Stimulated activated CD8-positive, alpha-beta memory T cell treated with anti-CD3 and anti-CD28 coated beads, Interleukin-15, amount 100 ng/mL, for 24 hours (primary cell): ENCODE measurements at regions not wholly inside any gene's neighbourhood (a gene's known extent, or its start where the extent isn't known, plus 50 kb on each side); places are given as distances from the start of the nearest gene placed in this dataset.

Experiments
- DNase-seq: peaks from one replicate; pipeline ENCODE4 v3.0.0-alpha.2; 2020; ENCODE audit warnings: low read depth

DNA sequence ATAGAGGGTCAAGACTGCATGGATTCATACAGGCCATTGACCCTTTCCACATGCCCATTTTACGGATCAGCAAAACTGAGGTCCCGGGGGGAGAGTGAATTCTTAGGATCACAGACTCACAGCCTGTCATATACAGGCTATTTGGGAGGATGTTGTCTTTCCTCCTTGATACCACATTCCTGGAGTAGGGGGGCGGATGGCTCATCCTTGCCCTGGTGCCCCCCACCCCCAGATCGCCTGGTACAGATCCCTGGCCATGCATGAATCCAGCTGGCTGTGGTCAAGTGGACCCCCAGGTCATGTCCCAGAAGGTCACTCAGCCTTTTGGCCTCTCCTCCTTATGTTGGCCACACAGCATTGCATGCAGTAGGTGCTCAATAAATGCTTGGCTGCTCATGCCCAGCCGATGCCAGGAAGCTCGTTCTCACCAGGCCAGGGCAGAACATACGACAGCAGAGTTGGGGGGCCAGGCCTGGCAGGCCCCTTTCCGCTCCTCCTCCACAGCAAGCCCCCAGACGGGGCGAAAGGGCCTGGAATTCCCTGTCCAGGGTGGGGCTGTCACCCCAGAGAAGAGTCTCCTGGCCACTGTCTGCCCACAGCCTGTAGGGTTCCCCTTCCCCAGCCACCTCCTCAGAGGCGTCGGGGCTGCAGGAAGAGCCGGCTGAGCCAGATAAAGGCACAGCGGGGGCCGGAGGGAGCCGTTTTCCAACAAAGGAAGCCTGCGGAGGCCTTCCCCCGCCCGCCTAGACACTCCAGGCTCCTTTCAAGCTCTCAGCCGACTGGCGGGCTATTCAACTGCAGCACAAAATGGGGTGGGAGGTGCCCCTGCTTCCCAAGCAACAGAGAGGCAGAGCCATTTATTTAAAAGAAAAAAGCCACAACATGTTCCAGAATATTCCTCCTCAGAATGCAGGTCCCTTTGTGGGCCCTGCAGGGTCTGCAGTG is 215.7 kb upstream of the CIBAR2 start:
- DNase-seq: no peak

GRCh38 chr16:85328676-85329058 is 216.4 kb upstream of the CIBAR2 start:
- no peak for DNase-seq

GRCh38 chr16:85329059-85329812 is 217.0 kb upstream of the CIBAR2 start:
- DNase-seq: no peak

- no peak for DNase-seq
Observed at GRCh38 chr16:85330006-85330693, 217.9 kb upstream of the CIBAR2 start.

GRCh38 chr16:85330694-85331188 is 218.5 kb upstream of the CIBAR2 start:
- no peak for DNase-seq

DNA sequence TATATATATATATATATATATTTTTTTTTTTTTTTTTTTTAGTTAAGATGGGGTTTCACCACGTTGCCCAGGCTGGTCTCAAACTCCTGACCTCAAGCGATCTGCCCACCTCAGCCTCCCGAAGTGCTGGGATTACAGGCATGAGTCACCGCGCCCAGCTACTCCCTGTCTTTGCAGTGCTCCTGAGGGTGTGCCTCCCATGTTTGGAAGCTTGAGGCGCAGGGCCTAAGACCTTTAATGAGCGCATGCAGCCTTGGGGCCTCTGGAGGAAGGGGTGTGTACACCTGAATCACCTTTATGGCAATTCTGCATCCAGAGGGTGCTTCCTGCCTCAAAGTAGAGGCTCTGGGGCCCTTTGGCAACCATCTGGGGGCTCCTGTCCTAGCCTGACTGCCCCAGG is 219.4 kb upstream of the CIBAR2 start:
- DNase-seq: no peak

DNA sequence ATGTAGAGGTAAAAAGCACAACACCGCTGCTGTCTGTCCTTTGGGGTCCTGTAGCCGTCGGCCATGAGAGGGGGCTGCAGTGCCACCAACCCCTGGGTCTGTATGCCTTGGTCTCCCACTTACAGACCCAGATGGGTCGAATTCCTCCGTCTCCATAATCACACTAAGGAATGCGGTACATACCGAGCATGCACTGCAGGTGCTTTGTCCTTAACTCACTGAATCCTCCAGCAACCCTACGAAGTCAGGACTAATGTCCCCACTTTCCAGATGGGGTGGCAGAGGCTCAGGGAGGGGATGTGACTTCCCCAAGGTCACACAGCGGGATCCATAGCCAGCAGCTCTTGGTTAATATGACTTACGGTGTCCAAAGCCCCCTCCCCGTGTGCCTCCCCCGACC is 219.9 kb upstream of the CIBAR2 start:
- no peak for DNase-seq

DNA sequence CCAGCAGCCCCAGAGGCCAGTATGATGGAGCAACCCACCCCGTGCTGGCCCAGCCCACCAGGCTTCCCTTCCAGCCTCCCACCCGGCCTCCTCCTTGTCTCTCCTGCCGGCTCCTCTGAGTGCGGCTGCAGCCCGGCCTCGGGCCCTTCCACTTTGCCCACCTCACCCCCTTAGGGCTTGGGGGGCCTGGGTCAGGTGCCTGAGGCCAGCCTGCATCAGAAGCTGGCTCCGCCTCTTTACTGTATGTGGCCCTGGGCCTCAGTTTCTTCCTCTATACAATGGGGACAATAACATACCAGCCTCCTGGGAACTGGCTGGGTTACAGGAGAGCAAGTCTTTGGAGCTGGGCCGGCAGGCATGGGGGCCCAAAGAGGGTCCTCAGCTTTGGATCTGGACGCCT is 221.1 kb upstream of the CIBAR2 start:
- DNase-seq: no peak

GRCh38 chr16:85333744-85334640 is 221.7 kb upstream of the CIBAR2 start:
- no peak for DNase-seq

DNA sequence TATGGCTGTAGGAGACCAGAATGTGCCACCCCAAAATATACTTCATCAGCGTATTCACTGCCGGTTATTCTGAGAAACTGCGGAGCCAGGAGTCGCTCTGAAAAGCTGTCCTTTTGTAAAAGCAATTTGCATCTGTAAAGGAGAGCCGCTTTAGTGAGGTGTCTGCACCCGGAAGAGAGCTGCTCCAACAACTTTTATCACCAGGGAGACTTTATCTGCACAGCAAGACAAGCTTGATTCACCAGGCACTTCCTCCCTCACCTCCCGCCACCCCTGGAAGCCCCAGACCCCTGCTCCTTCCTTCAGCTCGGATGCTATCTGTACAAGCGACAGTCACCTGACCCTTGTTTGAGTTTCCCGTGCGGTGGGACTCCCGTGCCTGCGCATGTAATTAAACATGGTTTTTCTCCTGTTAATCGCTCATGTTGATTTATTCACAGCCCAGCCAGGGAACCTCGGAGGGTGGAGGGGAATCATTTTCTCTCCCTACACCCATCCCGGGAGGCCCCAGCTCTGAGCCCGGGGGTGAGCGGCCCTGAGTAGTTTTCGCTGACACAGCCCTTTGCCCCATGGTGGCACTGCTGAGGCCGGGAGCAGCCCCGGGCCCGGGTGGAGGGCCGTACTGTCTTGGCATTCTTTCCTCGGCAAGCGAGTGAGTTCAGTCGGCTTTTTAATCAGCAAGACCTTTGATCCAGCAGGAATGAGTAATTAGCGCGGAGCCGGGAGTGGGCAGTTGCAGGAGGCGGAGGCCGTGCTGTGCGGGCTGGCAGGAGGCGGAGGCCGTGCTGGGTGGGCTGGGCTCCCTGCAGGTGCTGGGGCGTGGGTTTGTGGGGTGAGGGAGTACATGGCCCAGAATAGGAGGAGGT is 222.7 kb upstream of the CIBAR2 start:
- DNase-seq: no peak

DNA sequence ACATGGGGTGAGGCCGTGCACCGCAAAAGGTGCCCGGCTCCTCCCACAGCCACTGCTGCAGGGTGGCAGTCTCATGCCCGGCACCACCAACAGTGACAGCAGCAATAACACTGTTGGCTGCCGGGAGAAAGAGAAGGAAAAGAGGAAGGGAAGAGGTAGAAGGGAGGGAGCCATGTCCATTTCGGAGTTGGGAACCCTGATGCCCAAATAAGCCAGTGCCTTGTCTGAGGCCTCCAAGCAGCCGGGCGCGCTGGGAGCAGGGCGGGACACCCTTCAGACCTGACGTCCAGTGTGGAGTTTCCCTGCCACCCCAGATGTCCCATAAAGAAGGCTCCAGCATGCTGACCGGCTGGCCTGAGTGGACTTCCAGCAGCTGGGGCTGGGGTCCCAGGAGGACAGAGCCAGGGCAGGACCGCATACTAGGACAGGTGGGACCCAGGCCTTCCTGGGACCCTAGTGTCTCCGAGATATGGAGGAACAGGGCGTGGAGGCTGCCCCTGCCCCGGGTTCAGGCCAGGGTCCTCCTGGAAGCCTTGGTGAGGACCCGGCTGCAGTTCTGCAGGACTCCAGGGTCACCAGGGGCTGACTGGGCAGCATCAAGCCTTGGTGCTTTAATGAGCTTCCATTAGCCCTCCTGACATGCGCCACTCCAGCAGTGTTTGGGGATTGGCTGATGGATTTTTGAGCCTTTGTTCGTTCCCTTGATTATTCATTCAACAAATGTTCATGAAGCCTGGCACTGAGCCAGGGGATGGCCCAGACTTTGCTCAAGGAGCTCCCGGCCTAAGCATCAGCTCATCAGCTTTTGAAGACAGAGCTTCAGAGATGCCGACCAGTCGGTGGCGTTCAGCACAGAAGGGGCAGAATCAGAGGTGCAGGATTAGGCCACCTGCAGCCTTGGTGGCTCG is 223.6 kb upstream of the CIBAR2 start:
- no peak for DNase-seq

- DNase-seq: no peak
Observed at GRCh38 chr16:85337910-85338637, 225.8 kb upstream of the CIBAR2 start.

DNA sequence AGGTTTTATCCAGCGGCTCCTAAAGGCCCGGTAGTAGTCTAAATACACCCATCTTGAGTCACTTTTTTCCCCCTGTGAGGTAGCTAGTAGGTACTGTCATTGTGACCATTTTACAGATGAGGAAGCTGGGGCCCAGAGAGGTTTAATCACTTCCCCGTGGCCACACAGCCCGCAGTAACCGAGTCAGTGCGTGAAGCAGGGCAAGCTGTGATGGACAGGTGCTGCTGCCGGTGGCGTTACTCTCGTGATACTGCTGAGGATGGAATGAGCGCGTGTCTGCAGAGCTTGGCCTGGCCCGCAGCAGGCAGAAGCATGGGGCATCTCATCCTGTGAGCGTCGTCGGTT is 226.3 kb upstream of the CIBAR2 start:
- no peak for DNase-seq

- no peak for DNase-seq
Observed at GRCh38 chr16:85338989-85339685, 226.9 kb upstream of the CIBAR2 start.

DNA sequence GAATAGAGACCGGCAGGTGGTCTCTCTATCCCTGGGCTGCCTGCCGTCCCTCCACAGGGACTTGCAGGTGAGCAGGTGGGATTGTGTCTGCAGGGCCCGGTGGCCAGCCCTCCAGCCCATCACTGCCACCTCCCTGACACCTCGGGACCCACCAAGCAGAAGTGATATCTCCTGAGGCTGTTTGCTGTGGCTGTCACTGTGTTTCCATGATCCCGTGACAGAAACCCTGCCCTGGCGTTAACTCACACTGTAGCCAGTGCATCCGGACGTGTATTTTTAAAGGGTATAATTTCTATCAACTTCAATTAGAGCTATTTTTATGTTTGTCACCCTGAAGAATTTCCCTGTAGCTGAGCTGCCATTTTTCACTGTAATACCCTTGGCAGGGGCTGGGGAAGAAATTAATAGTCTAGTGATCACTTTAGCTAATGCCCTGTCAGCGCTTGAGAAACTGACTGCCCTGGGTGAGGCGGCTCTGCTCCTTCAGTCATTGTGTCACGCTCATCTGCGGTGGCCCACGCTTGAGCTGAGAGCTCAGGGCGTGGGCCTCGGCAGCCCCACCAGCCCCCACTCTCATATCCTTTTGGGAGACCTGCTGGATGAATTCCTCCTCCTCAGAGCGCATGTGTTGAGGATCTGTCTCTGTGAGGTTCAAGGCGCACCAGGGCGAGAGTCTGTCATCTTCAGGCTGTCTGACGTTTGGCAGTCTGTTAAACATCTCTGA is 229.9 kb upstream of the CIBAR2 start:
- DNase-seq: no peak

DNA sequence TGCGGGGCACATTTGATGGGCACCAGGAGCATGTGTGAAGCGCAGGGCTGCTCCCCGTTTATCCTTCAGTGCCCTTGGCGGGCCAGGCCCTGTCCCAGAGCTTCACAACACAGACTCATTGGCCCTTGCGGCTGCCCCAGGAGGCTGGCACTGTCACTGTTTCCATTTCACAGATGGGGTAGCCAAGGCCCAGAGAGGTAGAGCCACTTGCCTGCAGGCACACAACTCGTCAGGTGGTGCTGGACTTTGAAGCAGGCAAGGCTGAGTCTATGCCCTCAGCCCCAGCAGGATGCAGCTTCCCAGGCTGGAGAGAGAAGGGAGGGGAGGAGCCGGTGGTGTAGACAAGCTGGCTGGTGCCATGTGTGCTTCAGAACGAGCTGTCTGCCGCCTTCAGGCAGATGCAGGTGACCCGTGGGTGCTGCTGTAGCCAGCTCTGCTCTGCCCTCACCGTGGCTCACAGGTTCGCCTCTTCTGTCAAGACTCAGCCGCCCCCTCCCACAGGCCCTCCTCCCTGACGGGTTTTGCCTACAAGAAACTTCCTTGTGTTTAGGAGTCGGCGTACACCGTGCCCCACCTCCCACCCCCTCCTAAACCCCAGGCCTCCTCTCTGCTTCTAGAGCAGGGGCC is 232.3 kb upstream of the CIBAR2 start:
- DNase-seq: no peak

DNA sequence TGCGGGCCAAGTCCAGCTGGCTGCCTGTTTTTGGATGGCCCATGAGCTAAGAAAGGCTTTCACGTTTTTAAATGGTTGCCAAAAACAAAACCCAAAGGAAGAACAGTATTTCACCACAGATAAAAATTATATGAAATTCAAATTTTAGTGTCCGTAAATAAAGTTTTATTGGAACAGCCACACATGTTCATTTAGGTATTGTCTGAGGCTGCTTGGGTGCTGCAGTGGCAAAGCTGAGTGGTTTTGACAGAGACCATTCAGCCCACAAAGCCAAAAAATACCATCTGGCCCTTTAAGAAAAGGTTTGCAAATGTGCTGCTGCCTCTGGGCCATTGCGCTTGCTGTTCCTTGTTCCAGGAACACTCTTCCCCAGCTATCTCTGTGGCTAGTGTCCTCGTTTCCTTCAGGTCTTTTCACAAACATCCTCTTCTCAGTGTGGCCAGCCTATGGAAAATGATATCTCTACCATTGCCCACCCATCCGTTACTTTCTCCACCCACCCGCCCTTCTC is 232.9 kb upstream of the CIBAR2 start:
- DNase-seq: no peak
